ENCODE measurements at regions not wholly inside any gene's neighbourhood (a gene's known extent, or its start where the extent isn't known, plus 50 kb on each side); places are given as distances from the start of the nearest gene placed in this dataset.

GRCh38 chr5:39494534-39494933 lies 69.8 kb upstream of the DAB2 start:
- Mint-ChIP-seq H3K4me3 (no peak overlapping the region), H3K27ac (no peak overlapping the region), H3K27me3 (ENCODE audit: low read depth) (no peaks in the 10 kb centered on the region), H3K9me3 (peaks cover 1 to 3% of the 10 kb centered on the region in 2 experiments; a peak in 3 of 5 replicates), H3K36me3 (ENCODE audit: insufficient read depth in 1 of 3, low read depth in 3 of 3) (0 out of 7 replicates have a peak, but pooled peaks cover 0 to 4% (median 0%) of the 10 kb centered on the region in 3 experiments), H3K4me1 (peaks cover 3 to 5% of the 10 kb centered on the region in 2 experiments)
- Histone ChIP-seq H3K4me1 (ENCODE audit: insufficient read depth, low read length) (peaks cover 4% of the 10 kb centered on the region; the same call in 1 of the 2 replicates), H3K4ac (ENCODE audit: low read depth, low read length) (no peak overlapping the region), H4K20me1 (ENCODE audit: control insufficient read depth, insufficient read depth, insufficient read length) (no peaks in the 10 kb centered on the region), H3K79me2 (ENCODE audit: insufficient read depth, low read length) (no peaks in the 10 kb centered on the region), H2BK15ac (ENCODE audit: low read depth, low read length) (no peak overlapping the region), H4K8ac (replicated peaks; ENCODE audit: insufficient read length, low read depth, low read length) (no peak overlapping the region), H4K5ac (ENCODE audit: insufficient read length, low read depth, low read length) (no peak overlapping the region), H3K18ac (ENCODE audit: insufficient read length, low read depth, low read length) (no peak overlapping the region), H3K79me1 (ENCODE audit: insufficient read depth, low read depth, low read length, poor library complexity, severe bottlenecking) (no peaks in the 10 kb centered on the region), H3K23me2 (ENCODE audit: insufficient read length, low read depth, low read length, poor library complexity, severe bottlenecking) (no peaks in the 10 kb centered on the region), H4K91ac (ENCODE audit: insufficient read length, low read depth, low read length) (no peak overlapping the region), H3K27me3 (ENCODE audit: insufficient read depth, low read length) (no peaks in the 10 kb centered on the region), H3K14ac (ENCODE audit: insufficient read depth, low read length) (no peak overlapping the region), H2BK120ac (ENCODE audit: low read depth, low read length, poor library complexity, severe bottlenecking) (no peak overlapping the region), H3K27ac (ENCODE audit: insufficient read length, low read depth, low read length) (no peak overlapping the region), H3K9me3 (ENCODE audit: control insufficient read depth, low read depth, low read length) (no peaks in the 10 kb centered on the region), H3K9ac (ENCODE audit: extremely low read depth, insufficient read length, low read length) (no peak overlapping the region), H3T11ph (ENCODE audit: low read length) (no peak overlapping the region), H2BK20ac (ENCODE audit: low read depth, low read length, poor library complexity, severe bottlenecking) (no peak overlapping the region), H3K56ac (ENCODE audit: insufficient read length, low read depth, low read length) (no peak overlapping the region), H2BK5ac (ENCODE audit: insufficient read length, low read length) (no peak overlapping the region), H2AK5ac (ENCODE audit: insufficient read length, low read length) (no peak overlapping the region), H3K23ac (ENCODE audit: insufficient read length, low read depth, low read length) (no peak overlapping the region), H2AFZ (ENCODE audit: low read length) (no peak overlapping the region), H3K4me2 (ENCODE audit: insufficient read depth, insufficient read length, low read length) (no peak overlapping the region), H2BK12ac (ENCODE audit: insufficient read length, low read depth, low read length) (no peak overlapping the region)
- WGBS (ENCODE audit: extremely low coverage, insufficient read length, low lambda C conversion rate): no CpG with 5 or more reads among the region's 1 CpG
- TF ChIP-seq CTCF (conservative IDR thresholded peaks at IDR 0.05): no peak
- no peak for DNase-seq

All from H9 (cell line).